H9 (cell line): ENCODE measurements at regions not wholly inside any gene's neighbourhood (a gene's known extent, or its start where the extent isn't known, plus 50 kb on each side); places are given as distances from the start of the nearest gene placed in this dataset.
"Not testable (repeated sequence)": the region's sequence is repeated elsewhere in the genome, so short reads cannot be mapped to it uniquely, and the experiment has no call there.

Experiments used
- DNase-seq: peaks from one replicate; pipeline ENCODE4 v3.0.0-alpha.2; 2017
- H2AFZ ChIP-seq: one replicate; pipeline ENCODE4 v1.6.1; 2013; ENCODE audit warnings: mild to moderate bottlenecking, low read length, control low read depth, moderate library complexity
- H2AK5ac ChIP-seq: 2 replicates; pipeline ENCODE4 v1.6.1; 2013; ENCODE audit warnings: low read length, control low read depth, mixed read lengths; ENCODE audit not compliant: insufficient read length
- H2BK120ac ChIP-seq: one replicate; pipeline ENCODE4 v1.6.1; 2013; ENCODE audit warnings: low read depth, mild to moderate bottlenecking, low read length, control low read depth, inconsistent platforms; ENCODE audit not compliant: poor library complexity, severe bottlenecking
- H2BK12ac ChIP-seq: 2 replicates; pipeline ENCODE4 v1.6.1; 2013; ENCODE audit warnings: low read length, control low read depth, mixed read lengths, low read depth; ENCODE audit not compliant: insufficient read length
- H2BK15ac ChIP-seq: 2 replicates; pipeline ENCODE4 v1.6.1; 2013; ENCODE audit warnings: low read depth, low read length, control low read depth
- H2BK20ac ChIP-seq: one replicate; pipeline ENCODE4 v1.6.1; 2013; ENCODE audit warnings: low read depth, mild to moderate bottlenecking, low read length, control low read depth, inconsistent platforms; ENCODE audit not compliant: poor library complexity, severe bottlenecking
- H2BK5ac ChIP-seq: 2 replicates; pipeline ENCODE4 v1.6.1; 2013; ENCODE audit warnings: low read length, control low read depth, mixed read lengths; ENCODE audit not compliant: insufficient read length
- H3K14ac ChIP-seq: 2 replicates; pipeline ENCODE4 v1.6.1; 2013; ENCODE audit warnings: low read length, control low read depth; ENCODE audit not compliant: insufficient read depth
- H3K18ac ChIP-seq: 2 replicates; pipeline ENCODE4 v1.6.1; 2013; ENCODE audit warnings: low read depth, mild to moderate bottlenecking, mixed read lengths, low read length, control low read depth; ENCODE audit not compliant: insufficient read length
- H3K23ac ChIP-seq: 2 replicates; pipeline ENCODE4 v1.6.1; 2013; ENCODE audit warnings: low read length, control low read depth, mixed read lengths, low read depth; ENCODE audit not compliant: insufficient read length
- H3K23me2 ChIP-seq: 2 replicates; pipeline ENCODE4 v1.6.1; 2013; ENCODE audit warnings: low read depth, mild to moderate bottlenecking, mixed read lengths, low read length, control low read depth; ENCODE audit not compliant: insufficient read length, poor library complexity, severe bottlenecking
- H3K27ac ChIP-seq: 2 replicates; pipeline ENCODE4 v1.5.1; 2013; ENCODE audit warnings: low read length, control low read depth, mixed read lengths, low read depth; ENCODE audit not compliant: insufficient read length
- H3K27me3 ChIP-seq: 2 replicates; pipeline ENCODE4 v1.6.1; 2013; ENCODE audit warnings: low read length, control low read depth, inconsistent platforms; ENCODE audit not compliant: insufficient read depth
- H3K4ac ChIP-seq: 2 replicates; pipeline ENCODE4 v1.6.1; 2013; ENCODE audit warnings: low read depth, mild to moderate bottlenecking, control low read depth, inconsistent platforms, low read length, moderate library complexity
- H3K4me1 ChIP-seq: 2 replicates; pipeline ENCODE4 v1.6.1; 2013; ENCODE audit warnings: low read length, control low read depth, inconsistent platforms; ENCODE audit not compliant: insufficient read depth
- H3K4me2 ChIP-seq: 2 replicates; pipeline ENCODE4 v1.6.1; 2013; ENCODE audit warnings: low read length, control low read depth, mixed read lengths; ENCODE audit not compliant: insufficient read length, insufficient read depth
- H3K56ac ChIP-seq: 2 replicates; pipeline ENCODE4 v1.6.1; 2013; ENCODE audit warnings: low read depth, mild to moderate bottlenecking, mixed read lengths, low read length, control low read depth; ENCODE audit not compliant: insufficient read length
- H3K79me1 ChIP-seq: 2 replicates; pipeline ENCODE4 v1.6.1; 2013; ENCODE audit warnings: low read depth, mild to moderate bottlenecking, moderate library complexity, low read length, control low read depth, inconsistent platforms; ENCODE audit not compliant: insufficient read depth, poor library complexity, severe bottlenecking
- H3K79me2 ChIP-seq: 2 replicates; pipeline ENCODE4 v1.6.1; 2013; ENCODE audit warnings: low read length, control low read depth, inconsistent platforms; ENCODE audit not compliant: insufficient read depth
- H3K9ac ChIP-seq: 2 replicates; pipeline ENCODE4 v1.6.1; 2013; ENCODE audit warnings: low read length, control low read depth, mixed read lengths; ENCODE audit not compliant: insufficient read length; ENCODE audit errors: extremely low read depth
- H3K9me3 ChIP-seq: one replicate; pipeline ENCODE4 v1.6.1; 2013; ENCODE audit warnings: low read depth, low read length, inconsistent platforms; ENCODE audit not compliant: control insufficient read depth
- H3T11ph ChIP-seq: one replicate; pipeline ENCODE4 v1.6.1; 2013; ENCODE audit warnings: mild to moderate bottlenecking, low read length, control low read depth, inconsistent platforms
- H4K20me1 ChIP-seq: one replicate; pipeline ENCODE4 v1.6.1; 2013; ENCODE audit not compliant: control insufficient read depth, insufficient read length, insufficient read depth
- H4K5ac ChIP-seq: 2 replicates; pipeline ENCODE4 v1.6.1; 2013; ENCODE audit warnings: low read depth, mild to moderate bottlenecking, mixed read lengths, low read length, control low read depth; ENCODE audit not compliant: insufficient read length
- H4K8ac ChIP-seq: replicated peaks from 2 replicates; pipeline ENCODE4 v1.6.1; 2013; ENCODE audit warnings: low read length, control low read depth, mixed read lengths, low read depth; ENCODE audit not compliant: insufficient read length
- H4K91ac ChIP-seq: 2 replicates; pipeline ENCODE4 v1.6.1; 2013; ENCODE audit warnings: low read depth, mild to moderate bottlenecking, moderate library complexity, mixed read lengths, low read length, control low read depth; ENCODE audit not compliant: insufficient read length
- H3K27ac Mint-ChIP-seq, 3 experiments: 2 replicates in 2 of 3; 3 replicates in 1 of 3; pipeline ENCODE4 v1.8.0; 2020 to 2021; ENCODE audit warnings: mixed read lengths in 3 of 3, mild to moderate bottlenecking in 1 of 3, moderate library complexity in 1 of 3
- H3K27me3 Mint-ChIP-seq: 2 replicates; pipeline ENCODE4 v1.8.0; 2021; ENCODE audit warnings: low read depth, mild to moderate bottlenecking, moderate library complexity, mixed read lengths
- H3K36me3 Mint-ChIP-seq, 3 experiments: 2 replicates in 2 of 3; 3 replicates in 1 of 3; pipeline ENCODE4 v1.8.0; 2020 to 2021; ENCODE audit warnings: low read depth in 3 of 3, mixed read lengths in 3 of 3; ENCODE audit not compliant: insufficient read depth in 1 of 3
- H3K4me1 Mint-ChIP-seq, 2 experiments: 2 replicates each; pipeline ENCODE4 v1.8.0; 2020; ENCODE audit warnings: mixed read lengths in 2 of 2
- H3K4me3 Mint-ChIP-seq, 2 experiments: 2 replicates in 1 of 2; 3 replicates in 1 of 2; pipeline ENCODE4 v1.8.0; 2020 to 2021; ENCODE audit warnings: mild to moderate bottlenecking in 2 of 2, mixed read lengths in 2 of 2, moderate library complexity in 1 of 2
- H3K9me3 Mint-ChIP-seq, 2 experiments: 2 replicates in 1 of 2; 3 replicates in 1 of 2; pipeline ENCODE4 v1.8.0; 2020; ENCODE audit warnings: mild to moderate bottlenecking in 2 of 2, mixed read lengths in 2 of 2, moderate library complexity in 1 of 2
- CTCF ChIP-seq: fragments of 200-600 bp; sonication (generic); conservative IDR thresholded peaks from 3 replicates; pipeline ENCODE4 v1.8.0; 2021; ENCODE audit warnings: antibody characterized with exemption, mild to moderate bottlenecking
- WGBS: extraction: QIAGEN DNeasy Blood & Tissue Kit; methylation state at CpG from one replicate; pipeline ENCODE4 v1.1.7; 2013; ENCODE audit warnings: missing lambda C conversion rate, low lambda C conversion rate, mixed read lengths; ENCODE audit not compliant: insufficient read length; ENCODE audit errors: extremely low coverage; 5-methylcytosine and 5-hydroxymethylcytosine counted together

- Histone ChIP-seq H3K14ac (no peak overlapping the region), H2BK15ac (no peak overlapping the region), H4K91ac (no peak overlapping the region), H2BK5ac (no peak overlapping the region), H3K23ac (no peak overlapping the region), H3K4ac (no peak overlapping the region), H4K8ac (no peak overlapping the region), H2AFZ (no peak overlapping the region), H3K27me3 (no peaks in the 10 kb centered on the region), H2BK120ac (no peak overlapping the region), H4K5ac (no peak overlapping the region), H3K4me2 (no peak overlapping the region), H2BK12ac (no peak overlapping the region), H3K79me1 (no peaks in the 10 kb centered on the region), H3K9me3 (no peaks in the 10 kb centered on the region), H3K9ac (no peak overlapping the region), H3K27ac (no peak overlapping the region), H2AK5ac (no peak overlapping the region), H3K56ac (no peak overlapping the region), H4K20me1 (no peaks in the 10 kb centered on the region), H3K4me1 (no peaks in the 10 kb centered on the region), H3K18ac (no peak overlapping the region), H3K23me2 (no peaks in the 10 kb centered on the region), H3K79me2 (no peaks in the 10 kb centered on the region), H2BK20ac (no peak overlapping the region), H3T11ph (no peak overlapping the region)
- Mint-ChIP-seq H3K36me3 (peaks cover 0 to 4% (median 2%) of the 10 kb centered on the region in 3 experiments; a peak in 5 of 7 replicates), H3K4me1 (no peaks in the 10 kb centered on the region), H3K4me3 (no peak overlapping the region), H3K27ac (no peak overlapping the region), H3K27me3 (no peaks in the 10 kb centered on the region), H3K9me3 (peaks cover 3 to 7% of the 10 kb centered on the region in 2 experiments; a peak in 3 of 5 replicates)
- WGBS: no CpG with 5 or more reads among the region's 1 CpG
- TF ChIP-seq CTCF: no peak
- DNase-seq: no peak
Observed at GRCh38 chr10:36736311-36736710, 389.1 kb upstream of the ANKRD30A start.

GRCh38 chr10:36734590-36734989 lies 390.8 kb upstream of the ANKRD30A start:
- peaks cover 3 to 11% of the 10 kb centered on the region in 2 experiments; a peak in 4 of 5 replicates for H3K9me3 Mint-ChIP-seq
- DNase-seq, H3K4me1 Mint-ChIP-seq, H2BK12ac ChIP-seq, H4K5ac ChIP-seq, H2AK5ac ChIP-seq, H3K27ac ChIP-seq, H3K79me2 ChIP-seq, H2BK20ac ChIP-seq, H3T11ph ChIP-seq, H2BK15ac ChIP-seq, H3K4me3 Mint-ChIP-seq, H3K9ac ChIP-seq, H3K4me2 ChIP-seq, H3K56ac ChIP-seq, H3K79me1 ChIP-seq, H4K8ac ChIP-seq, H3K9me3 ChIP-seq, H2BK5ac ChIP-seq, H4K91ac ChIP-seq, H3K27ac Mint-ChIP-seq, H3K18ac ChIP-seq, H4K20me1 ChIP-seq, H3K27me3 Mint-ChIP-seq, H3K4me1 ChIP-seq, H3K4ac ChIP-seq, H3K36me3 Mint-ChIP-seq, H3K14ac ChIP-seq, H3K23ac ChIP-seq, H3K23me2 ChIP-seq, H2AFZ ChIP-seq, H3K27me3 ChIP-seq, H2BK120ac ChIP-seq: not testable (repeated sequence)
- no CpG with 5 or more reads among the region's 21 CpGs for WGBS
